GM04504 (cell line): ENCODE measurements at regions not wholly inside any gene's neighbourhood (a gene's known extent, or its start where the extent isn't known, plus 50 kb on each side); places are given as distances from the start of the nearest gene placed in this dataset.

Source experiments
- DNase-seq: peaks from one replicate; pipeline ENCODE4 v3.0.0-alpha.2; 2012; ENCODE audit warnings: low read depth

DNA sequence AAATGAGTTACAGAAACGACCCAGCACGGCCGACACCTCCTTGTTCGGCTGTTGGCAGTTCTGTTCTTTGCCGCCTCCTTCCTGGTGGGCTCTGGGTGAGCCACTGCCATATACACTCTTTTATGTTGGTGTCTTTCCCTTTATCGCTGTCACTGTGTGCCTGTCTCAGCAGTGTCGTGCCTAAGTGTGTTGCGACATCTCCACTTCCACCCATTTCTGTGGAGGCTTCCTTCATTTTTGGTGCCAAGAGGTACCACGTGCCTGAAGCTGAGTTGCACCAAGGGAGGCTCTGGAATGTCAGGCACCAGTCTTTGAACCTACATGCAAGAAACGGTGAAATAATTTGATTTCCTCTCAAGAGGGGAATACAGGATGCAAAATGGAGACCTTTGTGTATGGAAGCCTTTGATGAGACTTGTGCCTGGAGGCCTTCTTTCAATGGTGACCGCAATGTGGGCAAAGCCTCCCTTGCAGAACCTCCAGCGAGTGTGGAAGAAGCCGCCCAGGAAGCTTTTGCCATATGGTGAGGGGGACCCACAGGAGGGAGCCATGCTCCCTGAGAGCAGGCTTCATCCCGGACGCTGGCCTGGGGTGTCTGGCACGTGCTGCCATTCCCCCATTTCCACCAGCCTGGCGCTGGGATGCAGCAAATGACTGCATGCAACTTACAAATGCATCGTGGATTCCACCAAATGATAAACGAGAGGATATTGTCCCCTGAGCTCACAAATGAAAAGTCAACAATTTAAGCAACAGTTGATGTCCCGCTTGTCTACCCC is 136.2 kb downstream of the TEX29 start:
- DNase-seq: no peak

DNA sequence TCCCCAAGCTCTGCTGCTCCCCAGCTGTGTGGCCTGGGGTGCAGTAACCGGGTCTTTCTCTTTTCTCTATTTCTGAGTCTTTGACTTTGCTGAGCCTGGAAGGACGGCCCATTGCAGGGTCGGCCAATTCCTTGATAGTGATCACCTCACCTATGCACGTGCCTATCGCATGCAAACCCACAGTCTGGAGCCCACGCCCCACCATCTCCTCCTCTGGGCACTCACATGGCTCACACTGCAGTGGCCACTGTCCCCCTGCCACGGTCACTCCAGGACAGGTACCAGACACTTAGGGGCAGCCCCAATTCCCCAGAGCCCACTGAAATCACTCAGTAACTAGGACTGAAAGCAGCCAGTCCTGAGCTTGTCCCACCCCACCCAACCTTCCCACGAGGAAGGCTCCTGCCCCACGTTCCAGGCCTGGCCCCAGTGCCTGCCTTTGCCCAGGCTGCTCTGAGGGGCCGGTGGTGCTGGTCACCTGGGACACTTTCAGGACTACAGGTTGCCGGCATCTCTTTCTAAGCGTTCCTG is 137.6 kb downstream of the TEX29 start:
- DNase-seq: no peak

DNA sequence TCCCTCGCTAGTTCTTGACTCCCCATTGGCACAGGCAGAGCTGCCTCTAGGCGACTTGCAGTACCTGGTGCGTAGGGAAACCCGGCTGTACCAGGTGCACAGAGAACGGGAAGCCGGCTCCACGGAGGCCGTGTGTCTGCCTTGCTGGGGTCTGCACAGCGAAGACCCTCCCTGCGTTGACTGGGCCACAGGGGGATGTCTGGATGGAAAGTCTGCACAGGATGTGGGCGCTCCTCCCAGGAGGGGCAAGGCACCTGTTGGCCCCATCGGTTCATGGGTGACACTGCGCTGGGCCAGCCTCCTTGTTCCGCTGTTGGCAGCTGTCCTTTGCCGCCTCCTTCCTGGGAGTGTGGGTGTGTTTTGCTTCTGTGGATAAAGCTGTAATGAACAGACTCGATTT is 138.3 kb downstream of the TEX29 start:
- no peak for DNase-seq

DNA sequence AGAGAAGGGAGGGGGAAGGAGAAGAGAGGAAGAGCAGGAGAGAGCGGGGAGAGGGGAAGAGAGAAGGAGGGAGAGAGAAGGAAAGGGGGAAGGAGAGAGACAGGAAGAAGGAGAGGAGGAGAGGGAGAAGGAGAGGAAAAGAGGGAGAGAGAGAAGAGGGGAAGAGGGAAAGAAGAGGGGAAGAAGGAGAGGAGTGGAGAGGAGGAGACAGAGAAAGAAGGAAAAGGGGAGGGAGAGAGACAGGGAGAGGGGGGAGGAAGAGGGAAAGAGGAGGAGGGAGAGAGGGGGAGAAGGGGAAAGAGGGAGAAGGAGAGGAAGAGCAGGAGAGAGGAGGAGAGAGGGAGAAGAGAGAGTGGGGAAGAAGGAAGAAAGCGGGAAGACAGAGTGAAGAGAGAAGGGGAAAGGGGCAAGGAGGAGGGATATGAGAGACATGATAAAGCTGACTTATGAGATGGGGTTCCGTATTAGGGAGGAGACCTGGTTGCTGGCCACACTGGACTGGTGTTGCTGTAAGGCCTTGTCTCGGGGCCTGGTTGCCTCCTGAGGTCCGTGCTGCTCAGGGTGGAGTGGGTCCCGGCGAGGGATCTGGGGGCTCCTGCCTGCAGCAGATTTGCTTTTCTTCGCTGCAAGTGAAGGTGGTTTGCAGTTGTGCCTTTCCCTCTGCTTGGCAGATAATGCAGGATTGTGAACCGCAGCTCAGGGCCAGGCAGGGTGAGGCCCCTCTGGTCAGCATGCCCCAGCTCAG is 139.5 kb downstream of the TEX29 start:
- no peak for DNase-seq

DNA sequence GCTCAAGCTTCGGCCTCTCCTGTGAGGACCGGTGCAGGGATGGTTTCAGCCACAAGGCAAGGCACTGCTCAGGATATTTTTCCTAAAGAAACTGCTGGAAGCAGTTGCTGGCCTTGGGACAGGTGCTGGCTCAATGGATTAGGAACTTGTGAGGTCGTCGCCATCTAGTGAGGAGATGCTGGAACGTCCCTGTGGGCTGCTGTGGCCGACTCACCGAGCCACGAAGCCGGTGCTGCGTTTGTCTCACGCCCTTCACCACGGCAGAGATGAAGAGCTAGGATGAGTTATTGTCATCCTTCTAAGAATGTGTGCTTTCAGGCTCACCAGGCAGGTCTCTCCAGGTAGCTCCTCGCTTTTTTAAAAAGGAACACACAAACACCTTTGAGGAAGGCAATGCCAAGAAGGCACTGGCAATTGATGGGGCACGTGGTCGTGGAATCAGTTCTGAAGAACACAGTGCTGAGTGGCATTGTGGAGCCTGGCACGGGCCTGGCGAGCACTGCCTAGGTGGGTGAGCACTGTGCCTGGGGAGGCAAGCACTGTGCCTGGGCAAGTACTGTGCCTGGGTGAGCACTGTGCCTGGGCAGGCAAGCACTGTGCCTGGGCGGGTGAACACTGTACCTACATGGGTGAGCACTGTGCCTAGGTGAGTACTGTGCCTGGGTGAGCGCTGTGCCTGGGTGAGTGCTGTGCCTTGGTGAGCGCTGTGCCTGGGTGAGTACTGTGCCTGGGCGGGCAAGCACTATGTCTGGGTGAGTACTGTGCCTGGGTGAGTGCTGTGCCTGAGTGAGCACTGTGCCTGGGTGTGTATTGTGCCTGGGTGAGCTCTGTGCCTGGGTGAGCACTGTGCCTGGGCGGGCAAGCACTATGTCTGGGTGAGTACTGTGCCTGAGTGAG is 140.4 kb downstream of the TEX29 start:
- peak; percentile 5 for DNase-seq

DNA sequence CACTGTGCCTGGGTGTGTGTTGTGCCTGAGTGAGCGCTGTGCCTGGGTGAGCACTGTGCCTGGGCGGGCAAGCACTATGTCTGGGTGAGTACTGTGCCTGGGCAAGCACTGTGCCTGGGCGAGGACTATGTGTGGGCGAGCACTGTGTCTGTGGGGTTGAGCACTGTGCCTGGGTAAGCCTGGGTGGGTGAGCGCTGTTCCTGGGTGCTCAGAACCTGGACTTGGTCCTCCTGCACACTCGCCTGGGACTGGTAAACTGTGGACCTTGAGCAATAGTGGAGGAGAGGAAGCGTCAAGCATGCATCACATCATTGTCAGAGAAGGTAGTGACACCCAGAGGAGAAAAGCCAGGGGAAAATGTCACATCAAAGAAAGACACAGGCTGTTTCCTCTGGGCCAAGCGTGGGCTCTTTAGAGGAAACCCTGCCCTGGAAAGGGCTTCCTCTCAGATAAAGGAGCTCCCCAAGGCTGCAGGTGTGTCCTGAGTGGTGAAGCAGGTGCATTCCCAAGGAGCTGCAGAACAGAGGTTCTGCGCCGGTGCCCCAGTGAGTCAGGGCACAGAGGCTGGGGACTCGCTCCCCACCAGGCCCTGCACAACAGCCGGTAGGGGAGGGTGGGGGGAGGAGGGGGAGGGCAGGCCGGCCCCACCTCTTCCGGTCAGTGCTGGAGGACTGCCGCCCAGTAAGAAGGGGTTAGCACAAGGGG is 141.2 kb downstream of the TEX29 start:
- DNase-seq: no peak

DNA sequence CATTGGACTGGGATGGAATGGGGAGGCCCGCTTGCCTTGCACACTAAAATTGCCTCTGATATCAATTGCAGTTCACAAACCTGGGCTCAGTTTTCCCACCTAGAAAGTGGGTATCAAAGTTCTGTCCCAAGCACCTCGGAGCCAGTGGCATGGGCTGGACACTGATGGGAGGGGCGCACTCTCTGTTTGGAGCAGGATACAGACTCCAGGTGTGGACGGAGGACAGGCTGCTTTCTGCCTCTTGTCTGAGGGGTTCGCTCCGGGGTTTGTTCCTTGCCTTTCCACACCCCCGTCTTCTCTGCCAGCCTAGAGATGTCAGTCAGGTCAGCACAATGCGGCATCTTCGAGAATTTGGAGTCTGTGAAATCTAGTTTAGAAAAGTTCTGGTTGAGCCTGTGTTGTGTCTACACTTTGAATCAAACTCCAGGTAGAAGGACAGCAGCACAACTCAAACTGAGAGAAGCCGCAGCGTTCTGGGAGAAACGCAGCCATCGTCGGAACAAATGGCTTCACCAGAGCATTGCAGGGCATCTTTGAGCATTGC is 141.9 kb downstream of the TEX29 start:
- no peak for DNase-seq

DNA sequence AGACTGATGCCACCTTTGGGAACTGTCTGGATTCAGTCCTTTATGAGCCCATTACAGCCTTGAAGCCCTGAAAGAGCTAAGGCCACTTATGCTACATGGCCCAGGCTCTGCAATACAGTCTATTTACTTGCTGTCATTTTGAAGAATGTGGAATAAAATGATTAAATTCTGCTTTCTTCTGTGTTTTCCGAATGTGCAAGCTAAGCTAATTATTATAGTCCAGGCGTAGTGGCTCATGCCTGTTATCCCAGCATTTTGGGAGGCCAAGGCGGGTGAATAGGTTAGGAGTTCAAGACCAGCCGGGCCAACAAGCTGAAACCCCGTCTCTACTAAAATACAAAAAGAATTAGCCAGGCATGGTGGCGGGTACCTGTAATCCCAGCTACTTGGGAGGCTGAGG is 142.5 kb downstream of the TEX29 start:
- DNase-seq: no peak

DNA sequence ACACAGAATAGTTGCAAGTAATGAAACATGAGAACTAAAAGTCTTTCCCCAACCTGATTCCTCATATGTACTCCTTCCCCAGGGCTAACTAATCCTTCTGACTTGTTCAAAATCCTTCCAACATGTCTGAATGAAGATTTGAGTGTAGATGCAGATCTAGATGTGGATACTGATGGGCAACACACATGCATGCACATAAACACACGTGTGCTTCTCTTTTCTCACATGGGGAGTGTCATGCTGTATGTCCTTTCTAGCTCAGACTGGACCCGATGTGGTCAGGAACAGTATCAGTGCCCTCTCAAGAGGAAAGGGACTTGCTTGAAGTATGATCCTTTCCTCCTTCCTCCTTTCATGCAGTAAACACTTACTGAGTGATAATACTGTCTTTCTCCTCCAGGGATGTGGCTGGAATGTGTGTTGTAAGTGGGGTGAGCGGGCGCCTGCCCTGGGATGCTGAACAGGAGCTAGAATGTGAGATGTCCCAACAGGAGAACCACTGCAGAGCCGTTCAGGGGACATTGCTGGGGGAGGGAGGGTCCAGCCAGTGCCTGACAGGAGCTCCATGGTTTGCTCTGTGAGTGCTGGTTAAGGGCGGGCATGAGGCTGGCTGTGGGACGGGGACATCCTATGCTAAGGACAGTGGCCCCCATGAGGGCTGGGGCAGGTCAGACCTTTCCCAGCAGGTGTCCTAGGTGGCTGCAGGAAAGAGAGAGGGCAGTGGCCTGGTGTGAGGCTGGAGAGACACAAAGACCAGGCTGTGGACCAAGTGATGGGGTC is 146.9 kb downstream of the TEX29 start:
- no peak for DNase-seq

DNA sequence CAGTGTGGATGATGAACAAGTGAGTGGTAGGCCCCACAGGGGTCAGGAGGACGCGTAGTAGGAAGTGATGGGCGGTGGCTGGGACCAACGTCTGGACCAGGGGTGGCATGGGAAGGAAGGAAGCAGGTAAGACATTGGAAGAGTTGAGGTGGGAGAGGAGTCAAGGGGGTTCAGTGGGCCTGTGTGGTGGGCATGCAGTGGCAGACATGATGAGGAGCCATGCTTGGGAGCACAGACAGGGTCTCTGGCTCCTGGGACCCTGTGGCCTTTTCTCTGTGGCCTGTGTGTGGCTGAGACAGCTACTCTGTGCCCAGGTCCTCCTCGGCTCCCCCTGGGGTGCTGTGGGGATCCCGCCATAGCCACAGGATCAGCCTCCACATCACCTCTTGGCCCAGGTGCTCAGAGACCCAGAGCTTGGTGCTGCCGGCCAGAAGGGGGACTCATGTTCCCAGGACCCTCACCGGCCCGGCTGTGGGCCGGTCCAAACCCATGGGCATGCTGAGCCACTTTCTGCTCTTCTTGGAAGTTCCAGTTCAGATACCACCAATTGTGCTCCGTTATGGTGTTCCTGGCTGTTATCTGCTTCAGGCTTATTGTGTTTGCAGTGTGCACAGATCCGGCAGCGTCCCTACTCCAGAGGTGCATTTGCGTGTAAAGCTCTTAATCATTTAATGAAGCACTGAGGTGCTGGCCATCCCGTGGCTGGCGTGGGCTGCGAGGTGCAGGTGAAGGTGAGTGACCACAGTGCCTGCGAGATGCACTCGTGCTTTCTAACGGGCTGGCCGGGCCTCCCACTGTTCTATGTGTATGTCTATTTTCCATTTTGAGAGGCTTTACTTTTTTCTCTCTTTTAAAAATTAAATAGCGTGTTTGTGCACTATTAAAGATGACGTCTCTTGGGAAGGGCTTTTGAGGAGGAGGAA is 147.9 kb downstream of the TEX29 start:
- DNase-seq: no peak

DNA sequence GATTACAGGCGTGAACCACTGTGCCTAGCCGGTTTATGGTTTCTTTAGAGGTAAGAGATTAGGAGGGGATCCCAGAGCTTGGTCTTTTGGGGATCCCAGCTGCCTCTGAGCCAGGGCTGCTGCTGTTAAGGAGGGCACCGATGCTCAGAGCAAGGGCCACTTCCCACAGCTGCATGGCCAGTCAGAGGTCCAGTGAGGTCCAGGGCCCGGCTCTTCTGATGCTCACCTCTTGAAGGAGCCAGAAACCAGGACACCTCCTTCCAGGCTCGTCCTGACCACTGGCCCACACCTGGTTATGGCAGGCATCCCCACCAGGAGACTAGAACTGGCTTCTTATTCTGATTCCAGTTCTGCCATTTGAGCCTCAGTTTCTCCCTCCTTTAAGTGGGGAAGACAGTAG is 149.0 kb downstream of the TEX29 start:
- DNase-seq: no peak

DNA sequence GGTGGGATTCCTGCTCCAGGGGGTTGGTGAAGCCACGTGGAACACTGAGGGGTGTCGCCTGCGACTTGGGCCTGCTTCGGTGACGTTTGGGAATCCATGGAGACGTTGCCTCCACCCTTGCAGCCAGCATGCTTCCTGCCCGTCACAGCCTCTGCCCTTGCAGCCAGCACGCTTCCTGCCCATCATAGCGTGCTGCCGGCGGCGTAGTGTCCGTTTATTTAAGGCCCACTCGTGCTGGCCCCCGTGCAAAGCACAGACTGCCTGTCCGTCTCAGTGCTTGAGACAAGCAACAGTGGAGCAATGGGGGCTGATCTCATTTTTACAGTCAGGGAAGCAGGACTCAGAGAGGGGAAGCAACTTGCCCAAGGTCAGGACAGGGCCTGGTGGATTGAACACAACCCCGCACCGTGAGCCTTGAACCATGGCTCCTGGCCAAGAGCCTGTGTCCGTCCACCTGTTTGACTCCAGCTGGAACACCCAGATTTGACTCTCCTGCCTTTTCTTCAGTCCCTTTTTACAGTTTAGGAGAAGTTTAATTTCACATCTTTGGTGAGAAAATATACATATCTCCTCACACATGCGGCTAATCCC is 149.6 kb downstream of the TEX29 start:
- DNase-seq: no peak

DNA sequence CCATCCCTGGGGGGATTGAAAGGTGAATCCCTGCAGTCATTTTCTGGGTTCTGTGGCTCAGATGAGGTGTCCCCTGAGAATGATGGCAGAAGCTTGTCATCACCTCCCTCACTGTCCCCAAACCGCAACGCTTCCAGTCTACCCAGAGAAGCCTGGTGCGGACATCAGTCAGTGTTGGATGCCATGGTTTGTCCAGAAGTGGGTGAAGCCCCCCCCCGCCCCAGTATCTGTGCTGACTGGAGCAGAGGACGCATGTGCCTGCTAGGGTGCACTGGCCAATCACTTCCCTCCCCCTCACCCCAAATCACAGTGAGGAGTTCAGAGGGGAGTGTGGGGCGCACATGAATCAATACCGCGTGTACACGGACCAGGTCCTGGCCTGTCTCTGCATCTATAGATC is 150.5 kb downstream of the TEX29 start:
- no peak for DNase-seq

DNA sequence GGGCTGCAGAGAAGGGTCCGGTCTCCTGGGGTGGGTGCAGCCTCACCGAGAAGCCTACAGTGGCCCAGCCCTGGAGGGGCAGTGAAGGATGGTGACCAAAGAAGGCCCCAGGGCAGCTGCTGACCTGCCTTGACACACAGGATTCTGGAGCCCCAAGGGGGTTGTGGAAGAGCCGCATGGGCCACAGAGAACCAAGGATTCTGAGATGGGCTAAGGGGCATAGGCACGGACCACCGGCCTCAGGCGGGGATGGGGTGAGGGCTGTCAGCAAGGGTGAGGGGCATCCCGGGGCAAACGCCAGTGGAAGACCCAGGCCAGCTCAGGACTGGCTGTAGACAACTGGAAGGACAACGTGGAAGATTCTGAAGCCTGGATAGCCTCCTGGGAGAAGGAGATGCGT is 151.6 kb downstream of the TEX29 start:
- no peak for DNase-seq

DNA sequence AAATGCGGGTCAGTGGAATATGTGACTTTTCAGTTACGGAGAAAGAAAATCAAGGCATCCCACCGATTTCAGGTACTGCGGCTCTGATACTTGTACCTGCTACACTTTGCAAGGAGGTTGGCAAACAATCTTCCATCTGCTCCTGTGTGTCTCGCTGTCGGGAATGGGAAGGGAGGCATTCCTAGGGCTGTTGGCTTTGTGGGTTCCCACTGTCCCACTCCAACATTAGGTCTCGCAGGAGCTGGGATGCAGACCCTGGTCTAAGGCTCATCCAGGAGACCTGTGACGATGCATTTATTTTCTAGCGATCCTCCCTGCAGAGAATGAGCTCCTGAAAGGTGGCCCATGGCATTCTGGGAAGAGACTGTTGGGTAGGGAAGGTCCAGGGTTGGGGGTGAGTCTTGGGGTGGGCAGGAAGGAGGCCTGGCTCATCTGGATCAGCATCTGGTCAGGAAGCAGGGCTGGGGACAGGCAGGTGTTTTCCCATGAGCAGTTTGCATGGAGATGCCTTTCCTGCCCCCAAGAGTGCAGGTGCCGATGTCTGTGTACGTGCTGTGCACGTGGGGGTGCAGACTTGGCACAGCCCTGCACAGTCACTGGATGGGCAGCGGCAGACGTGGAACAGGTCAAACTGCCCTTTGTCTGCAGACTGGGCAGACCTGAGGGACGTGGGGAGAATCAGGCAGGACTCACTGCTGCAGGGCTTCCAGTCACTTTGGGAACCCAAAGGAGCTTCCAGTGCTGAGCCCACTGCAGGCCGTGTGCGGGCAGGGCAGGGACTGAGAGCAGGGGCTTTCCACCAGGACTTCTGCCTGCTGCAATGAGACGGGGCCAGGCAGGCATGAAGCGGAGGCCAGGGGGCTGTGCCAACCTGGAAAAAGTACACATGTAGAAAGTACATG is 152.4 kb downstream of the TEX29 start:
- DNase-seq: no peak

DNA sequence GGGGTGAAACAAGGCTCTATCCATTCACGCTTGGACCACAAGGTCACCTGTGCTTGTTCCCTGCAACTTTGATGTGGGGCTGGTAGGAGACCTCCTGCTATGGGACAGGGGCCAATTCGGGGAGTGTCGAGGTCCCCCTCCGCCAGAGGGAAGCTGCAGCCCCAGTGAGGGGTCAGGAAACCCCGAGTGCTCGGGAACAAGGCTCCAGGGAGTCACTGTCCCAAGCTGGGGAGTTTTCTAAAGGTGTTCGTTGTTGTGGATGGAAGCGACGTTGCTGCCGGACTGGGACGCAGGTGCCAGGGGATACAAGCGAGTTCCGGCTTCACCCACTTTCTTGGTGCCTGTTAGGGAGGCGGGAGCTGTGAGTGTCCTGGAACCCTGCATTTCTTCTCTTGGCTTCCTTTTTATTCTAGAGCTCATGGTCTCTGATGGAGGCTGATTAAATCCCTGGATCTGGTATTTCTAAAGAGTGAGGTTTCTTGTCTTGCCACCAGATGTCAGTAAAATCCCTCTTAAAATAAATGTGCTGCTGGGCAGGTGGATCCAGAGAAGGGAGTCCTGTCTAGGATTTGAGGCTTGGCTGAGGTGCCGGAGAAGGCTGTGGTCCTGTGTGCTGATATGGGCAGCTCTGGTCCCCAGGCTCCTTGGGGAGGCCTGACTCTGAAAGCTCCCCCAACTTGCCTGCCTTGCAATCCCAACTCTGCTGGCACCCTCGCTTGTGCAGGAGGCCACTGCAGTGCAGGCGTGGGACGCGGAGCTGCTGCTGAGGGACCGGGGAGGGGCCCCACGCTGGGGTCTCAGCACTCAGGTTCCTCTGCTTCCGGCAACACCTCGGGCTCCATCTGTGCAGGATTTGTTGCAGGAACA is 153.9 kb downstream of the TEX29 start:
- DNase-seq: peak; percentile 13

DNA sequence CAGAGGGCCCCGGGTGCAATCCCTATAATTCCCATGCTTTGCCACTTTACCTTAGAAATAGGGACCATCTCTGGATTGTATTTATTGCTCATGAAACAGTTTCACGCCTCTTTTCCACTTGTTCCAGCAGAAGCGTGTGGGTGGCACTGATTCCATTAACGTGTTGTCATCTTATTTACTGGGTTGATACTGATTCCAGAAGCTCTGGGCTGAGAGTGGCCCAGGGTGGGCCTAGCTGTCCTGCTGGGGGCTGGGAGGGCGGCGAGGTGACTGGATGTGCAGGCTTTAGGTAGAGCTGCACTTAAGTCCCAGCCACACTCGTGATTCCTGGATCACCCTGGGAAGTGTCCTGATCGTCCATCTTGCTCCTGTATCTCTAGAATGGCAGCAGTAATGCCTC is 155.0 kb downstream of the TEX29 start:
- DNase-seq: no peak
